Cardiac muscle cell (in vitro differentiated cells and primary cell): ENCODE measurements at regions not wholly inside any gene's neighbourhood (a gene's known extent, or its start where the extent isn't known, plus 50 kb on each side); places are given as distances from the start of the nearest gene placed in this dataset.

Experiments
- DNase-seq, 2 donors: peaks; one replicate each; pipeline versions ENCODE4 v3.0.0 to v3.0.0-alpha.2; 2010 to 2017; ENCODE audit warnings: low read depth in 1 of 2, low spot score in 1 of 2
- H3K27ac ChIP-seq: fragments of 200-600 bp; sonication (generic); 2 replicates; pipeline ENCODE4 v1.5.1; 2016
- H3K27me3 ChIP-seq: fragments of 200-600 bp; sonication (generic); 2 replicates; pipeline ENCODE4 v1.6.0; 2016; ENCODE audit warnings: control low read depth
- H3K36me3 ChIP-seq: fragments of 200-600 bp; sonication (generic); 2 replicates; pipeline ENCODE4 v1.5.1; 2016; ENCODE audit warnings: control low read depth
- H3K4me1 ChIP-seq: fragments of 200-600 bp; sonication (generic); 2 replicates; pipeline ENCODE4 v1.8.1; 2017; ENCODE audit warnings: low read depth, mild to moderate bottlenecking, mixed run types
- H3K4me3 ChIP-seq: fragments of 200-600 bp; sonication (generic); 2 replicates; pipeline ENCODE4 v1.5.1; 2016; ENCODE audit warnings: mild to moderate bottlenecking
- H3K9me3 ChIP-seq: fragments of 200-600 bp; sonication (generic); 2 replicates; pipeline ENCODE4 v1.5.1; 2017; ENCODE audit warnings: low read depth, mild to moderate bottlenecking, control low read depth
- CTCF ChIP-seq: IDR thresholded peaks from 2 replicates; pipeline ENCODE4 v1.5.1; 2012; ENCODE audit warnings: low read depth, mild to moderate bottlenecking, low read length

- H3K27me3 ChIP-seq, result no peaks in the 10 kb centered on the region
- no peak overlapping the region for H3K27ac ChIP-seq
- no peak overlapping the region for H3K4me3 ChIP-seq
- H3K36me3 ChIP-seq, result no peaks in the 10 kb centered on the region
- TF ChIP-seq CTCF, result no peak
- no peak for DNase-seq
- H3K9me3 ChIP-seq, result no peaks in the 10 kb centered on the region
- H3K4me1 ChIP-seq, result no peaks in the 10 kb centered on the region
Measured at GRCh38 chr15:98160236-98160635, 199.7 kb downstream of the ARRDC4 start.

- Histone ChIP-seq H3K36me3 (no peaks in the 10 kb centered on the region), H3K4me1 (no peaks in the 10 kb centered on the region), H3K4me3 (no peak overlapping the region), H3K9me3 (no peaks in the 10 kb centered on the region), H3K27ac (no peak overlapping the region), H3K27me3 (no peaks in the 10 kb centered on the region)
- no peak for TF ChIP-seq CTCF
- no peak for DNase-seq
Measured at GRCh38 chr15:98163319-98164045, 203.0 kb downstream of the ARRDC4 start.

- H3K4me1 ChIP-seq, result no peaks in the 10 kb centered on the region
- no peak for TF ChIP-seq CTCF
Measured at GRCh38 chr15:98164571-98164970, 204.1 kb downstream of the ARRDC4 start.

GRCh38 chr15:98164986-98165385, 204.5 kb downstream of the ARRDC4 start:
- TF ChIP-seq CTCF, result no peak
- no peak for DNase-seq
- H3K27ac ChIP-seq, result no peak overlapping the region
- H3K4me1 ChIP-seq, result no peaks in the 10 kb centered on the region
- no peaks in the 10 kb centered on the region for H3K27me3 ChIP-seq
- no peaks in the 10 kb centered on the region for H3K9me3 ChIP-seq
- no peaks in the 10 kb centered on the region for H3K36me3 ChIP-seq
- H3K4me3 ChIP-seq, result no peak overlapping the region

More at GRCh38 chr15:98164571-98164970, 204.1 kb downstream of the ARRDC4 start:
- Histone ChIP-seq H3K27me3 (no peaks in the 10 kb centered on the region), H3K4me3 (no peak overlapping the region), H3K9me3 (no peaks in the 10 kb centered on the region), H3K27ac (no peak overlapping the region), H3K36me3 (no peaks in the 10 kb centered on the region)
- no peak for DNase-seq

- Histone ChIP-seq H3K4me1 (no peaks in the 10 kb centered on the region), H3K36me3 (no peaks in the 10 kb centered on the region), H3K4me3 (no peak overlapping the region), H3K27me3 (no peaks in the 10 kb centered on the region), H3K27ac (no peak overlapping the region), H3K9me3 (no peaks in the 10 kb centered on the region)
- no peak for TF ChIP-seq CTCF
- no peak for DNase-seq
Measured at GRCh38 chr15:98167722-98168268, 207.3 kb downstream of the ARRDC4 start.
